ENCODE measurements at regions not wholly inside any gene's neighbourhood (a gene's known extent, or its start where the extent isn't known, plus 50 kb on each side); places are given as distances from the start of the nearest gene placed in this dataset.

- Mint-ChIP-seq H3K4me1 (no peaks in the 10 kb centered on the region), H3K4me3 (no peak overlapping the region), H3K36me3 (no peaks in the 10 kb centered on the region), H3K27me3 (no peaks in the 10 kb centered on the region), H3K27ac (no peak overlapping the region), H3K9me3 (peaks cover 0 to 12% (median 3%) of the 10 kb centered on the region in 8 donors)
- Histone ChIP-seq H3K36me3 (ENCODE audit: insufficient read depth, low read length) (no peaks in the 10 kb centered on the region), H3K4me1 (ENCODE audit: insufficient read depth, low read length) (no peaks in the 10 kb centered on the region), H3K27me3 (ENCODE audit: insufficient read depth, low read length) (no peaks in the 10 kb centered on the region), H3K4me3 (ENCODE audit: low read length in 2 of 2) (no peak overlapping the region), H3K9me3 (ENCODE audit: control insufficient read depth in 1 of 2, low read length in 2 of 2) (no peaks in the 10 kb centered on the region), H3K27ac (ENCODE audit: low read depth, low read length) (no peak overlapping the region)
- ChIA-PET POLR2A (ENCODE audit: partially characterized antibody) (no interaction called here), CTCF (ENCODE audit: partially characterized antibody) (no interaction called here)
- no peak for DNase-seq
- intact Hi-C loops (cut with micrococcal nuclease), result no loop called here
Measured at GRCh38 chr18:40235836-40236235, 1719.2 kb upstream of the PIK3C3 start.

GRCh38 chr18:40235323-40235722 lies 1719.7 kb upstream of the PIK3C3 start:
- Histone ChIP-seq H3K4me3 (ENCODE audit: low read length in 2 of 2) (no peak overlapping the region), H3K36me3 (ENCODE audit: insufficient read depth, low read length) (no peaks in the 10 kb centered on the region), H3K27ac (ENCODE audit: low read depth, low read length) (no peak overlapping the region), H3K9me3 (ENCODE audit: control insufficient read depth in 1 of 2, low read length in 2 of 2) (no peaks in the 10 kb centered on the region), H3K27me3 (ENCODE audit: insufficient read depth, low read length) (no peaks in the 10 kb centered on the region), H3K4me1 (ENCODE audit: insufficient read depth, low read length) (no peaks in the 10 kb centered on the region)
- Mint-ChIP-seq H3K4me3 (no peak overlapping the region), H3K4me1 (no peaks in the 10 kb centered on the region), H3K36me3 (no peaks in the 10 kb centered on the region), H3K9me3 (peaks cover 0 to 12% (median 3%) of the 10 kb centered on the region in 8 donors), H3K27me3 (no peaks in the 10 kb centered on the region), H3K27ac (no peak overlapping the region)
- CTCF ChIA-PET (ENCODE audit: partially characterized antibody), result no interaction called here
- DNase-seq, result no peak
- POLR2A ChIA-PET (ENCODE audit: partially characterized antibody), result no interaction called here
- intact Hi-C loops (cut with micrococcal nuclease), result no loop called here

GRCh38 chr18:40233931-40234616 lies 1721.0 kb upstream of the PIK3C3 start:
- POLR2A ChIA-PET (ENCODE audit: partially characterized antibody), result no interaction called here
- DNase-seq, result no peak
- Mint-ChIP-seq H3K4me3 (no peak overlapping the region), H3K4me1 (no peaks in the 10 kb centered on the region), H3K27me3 (no peaks in the 10 kb centered on the region), H3K27ac (no peak overlapping the region), H3K36me3 (no peaks in the 10 kb centered on the region), H3K9me3 (peaks cover 1 to 15% (median 7%) of the 10 kb centered on the region in 8 donors)
- no peak overlapping the region for H3K27ac ChIP-seq (ENCODE audit: low read depth, low read length)
- CTCF ChIA-PET (ENCODE audit: partially characterized antibody), result no interaction called here
- H3K9me3 ChIP-seq (ENCODE audit: control insufficient read depth in 1 of 2, low read length in 2 of 2), result no peaks in the 10 kb centered on the region
- H3K36me3 ChIP-seq (ENCODE audit: insufficient read depth, low read length), result no peaks in the 10 kb centered on the region
- intact Hi-C loops (cut with micrococcal nuclease), result no loop called here
- no peaks in the 10 kb centered on the region for H3K27me3 ChIP-seq (ENCODE audit: insufficient read depth, low read length)
- H3K4me1 ChIP-seq (ENCODE audit: insufficient read depth, low read length), result no peaks in the 10 kb centered on the region
- H3K4me3 ChIP-seq (ENCODE audit: low read length in 2 of 2), result no peak overlapping the region

- intact Hi-C loops (cut with micrococcal nuclease), result no loop called here
- H3K9me3 ChIP-seq (ENCODE audit: control insufficient read depth in 1 of 2, low read length in 2 of 2), result no peaks in the 10 kb centered on the region
- no peak overlapping the region for H3K27ac ChIP-seq (ENCODE audit: low read depth, low read length)
- Mint-ChIP-seq H3K27me3 (no peaks in the 10 kb centered on the region), H3K27ac (no peak overlapping the region), H3K4me3 (no peak overlapping the region), H3K36me3 (no peaks in the 10 kb centered on the region), H3K4me1 (no peaks in the 10 kb centered on the region), H3K9me3 (peaks cover 0 to 20% (median 6%) of the 10 kb centered on the region in 8 donors)
- DNase-seq, result no peak
- H3K36me3 ChIP-seq (ENCODE audit: insufficient read depth, low read length), result no peaks in the 10 kb centered on the region
- POLR2A ChIA-PET (ENCODE audit: partially characterized antibody), result no interaction called here
- no peaks in the 10 kb centered on the region for H3K27me3 ChIP-seq (ENCODE audit: insufficient read depth, low read length)
- no peaks in the 10 kb centered on the region for H3K4me1 ChIP-seq (ENCODE audit: insufficient read depth, low read length)
- CTCF ChIA-PET (ENCODE audit: partially characterized antibody), result no interaction called here
- H3K4me3 ChIP-seq (ENCODE audit: low read length in 2 of 2), result no peak overlapping the region
Measured at GRCh38 chr18:40222776-40223175, 1732.3 kb upstream of the PIK3C3 start.

- Mint-ChIP-seq H3K4me1 (no peaks in the 10 kb centered on the region), H3K9me3 (peaks cover 0 to 13% (median 9%) of the 10 kb centered on the region in 8 donors), H3K27ac (no peak overlapping the region), H3K27me3 (no peaks in the 10 kb centered on the region), H3K4me3 (no peak overlapping the region), H3K36me3 (no peaks in the 10 kb centered on the region)
- Histone ChIP-seq H3K4me3 (ENCODE audit: low read length in 2 of 2) (no peak overlapping the region), H3K27ac (ENCODE audit: low read depth, low read length) (no peak overlapping the region), H3K9me3 (ENCODE audit: control insufficient read depth in 1 of 2, low read length in 2 of 2) (no peaks in the 10 kb centered on the region), H3K36me3 (ENCODE audit: insufficient read depth, low read length) (no peaks in the 10 kb centered on the region), H3K4me1 (ENCODE audit: insufficient read depth, low read length) (no peaks in the 10 kb centered on the region), H3K27me3 (ENCODE audit: insufficient read depth, low read length) (no peaks in the 10 kb centered on the region)
- intact Hi-C loops (cut with micrococcal nuclease), result no loop called here
- POLR2A ChIA-PET (ENCODE audit: partially characterized antibody), result no interaction called here
- DNase-seq, result no peak
- CTCF ChIA-PET (ENCODE audit: partially characterized antibody), result no interaction called here
Measured at GRCh38 chr18:40216856-40217255, 1738.2 kb upstream of the PIK3C3 start.

- H3K4me1 Mint-ChIP-seq, result no peaks in the 10 kb centered on the region
- no peak for DNase-seq
- peaks cover 0 to 10% (median 6%) of the 10 kb centered on the region in 8 donors for H3K9me3 Mint-ChIP-seq
- Histone ChIP-seq H3K9me3 (ENCODE audit: control insufficient read depth in 1 of 2, low read length in 2 of 2) (no peaks in the 10 kb centered on the region), H3K4me3 (ENCODE audit: low read length in 2 of 2) (no peak overlapping the region), H3K36me3 (ENCODE audit: insufficient read depth, low read length) (no peaks in the 10 kb centered on the region), H3K27ac (ENCODE audit: low read depth, low read length) (no peak overlapping the region), H3K27me3 (ENCODE audit: insufficient read depth, low read length) (no peaks in the 10 kb centered on the region), H3K4me1 (ENCODE audit: insufficient read depth, low read length) (no peaks in the 10 kb centered on the region)
- H3K4me3 Mint-ChIP-seq, result no peak overlapping the region
- CTCF ChIA-PET (ENCODE audit: partially characterized antibody), result no interaction called here
- POLR2A ChIA-PET (ENCODE audit: partially characterized antibody), result no interaction called here
- H3K27ac Mint-ChIP-seq, result no peak overlapping the region
- intact Hi-C loops (cut with micrococcal nuclease), result no loop called here
- H3K36me3 Mint-ChIP-seq, result no peaks in the 10 kb centered on the region
- H3K27me3 Mint-ChIP-seq, result no peaks in the 10 kb centered on the region
Measured at GRCh38 chr18:40215979-40216378, 1739.1 kb upstream of the PIK3C3 start.

GRCh38 chr18:40210696-40211095 lies 1744.3 kb upstream of the PIK3C3 start:
- H3K36me3 Mint-ChIP-seq, result no peaks in the 10 kb centered on the region

GRCh38 chr18:40208958-40209357 lies 1746.1 kb upstream of the PIK3C3 start:
- H3K27me3 ChIP-seq (ENCODE audit: insufficient read depth, low read length), result no peaks in the 10 kb centered on the region
- DNase-seq, result no peak
- H3K27ac ChIP-seq (ENCODE audit: low read depth, low read length), result no peak overlapping the region
- peaks cover 3 to 30% (median 13%) of the 10 kb centered on the region in 8 donors for H3K9me3 Mint-ChIP-seq
- no peaks in the 10 kb centered on the region for H3K9me3 ChIP-seq (ENCODE audit: control insufficient read depth in 1 of 2, low read length in 2 of 2)
- no peak overlapping the region for H3K27ac Mint-ChIP-seq
- no peak overlapping the region for H3K4me3 ChIP-seq (ENCODE audit: low read length in 2 of 2)
- CTCF ChIA-PET (ENCODE audit: partially characterized antibody), result no interaction called here
- H3K4me1 ChIP-seq (ENCODE audit: insufficient read depth, low read length), result no peaks in the 10 kb centered on the region
- POLR2A ChIA-PET (ENCODE audit: partially characterized antibody), result no interaction called here
- intact Hi-C loops (cut with micrococcal nuclease), result no loop called here
- H3K36me3 Mint-ChIP-seq, result no peaks in the 10 kb centered on the region
- no peaks in the 10 kb centered on the region for H3K36me3 ChIP-seq (ENCODE audit: insufficient read depth, low read length)
- no peaks in the 10 kb centered on the region for H3K4me1 Mint-ChIP-seq
- H3K27me3 Mint-ChIP-seq, result no peaks in the 10 kb centered on the region
- H3K4me3 Mint-ChIP-seq, result no peak overlapping the region

More at GRCh38 chr18:40210696-40211095, 1744.3 kb upstream of the PIK3C3 start:
- CTCF ChIA-PET (ENCODE audit: partially characterized antibody), result no interaction called here
- intact Hi-C loops (cut with micrococcal nuclease), result no loop called here
- Histone ChIP-seq H3K9me3 (ENCODE audit: control insufficient read depth in 1 of 2, low read length in 2 of 2) (no peaks in the 10 kb centered on the region), H3K36me3 (ENCODE audit: insufficient read depth, low read length) (no peaks in the 10 kb centered on the region), H3K27ac (ENCODE audit: low read depth, low read length) (no peak overlapping the region), H3K27me3 (ENCODE audit: insufficient read depth, low read length) (no peaks in the 10 kb centered on the region), H3K4me3 (ENCODE audit: low read length in 2 of 2) (no peak overlapping the region), H3K4me1 (ENCODE audit: insufficient read depth, low read length) (no peaks in the 10 kb centered on the region)
- Mint-ChIP-seq H3K9me3 (peaks cover 0 to 22% (median 12%) of the 10 kb centered on the region in 8 donors), H3K4me3 (no peak overlapping the region), H3K27me3 (no peaks in the 10 kb centered on the region), H3K4me1 (no peaks in the 10 kb centered on the region), H3K27ac (no peak overlapping the region)
- DNase-seq, result no peak
- POLR2A ChIA-PET (ENCODE audit: partially characterized antibody), result no interaction called here

Measured in CD4-positive, alpha-beta memory T cell (primary cell).